Hepatocyte (in vitro differentiated cells): ENCODE measurements at regions not wholly inside any gene's neighbourhood (a gene's known extent, or its start where the extent isn't known, plus 50 kb on each side); places are given as distances from the start of the nearest gene placed in this dataset.

Experiments
- EZH2phosphoT487 ChIP-seq: fragments of 200-600 bp; sonication (generic); IDR thresholded peaks from one replicate; pipeline ENCODE4 v1.6.1; 2018; ENCODE audit warnings: antibody characterized with exemption, mild to moderate bottlenecking, low read depth, moderate library complexity; ENCODE audit not compliant: unreplicated experiment, severe bottlenecking
- TF ChIP-seq, protein P1 (sequence below): fragments of 200-600 bp; sonication (generic); IDR thresholded peaks from 2 replicates; pipeline ENCODE4 v1.5.1; 2016; ENCODE audit warnings: antibody characterized with exemption, mild to moderate bottlenecking; ENCODE audit not compliant: poor library complexity

DNA sequence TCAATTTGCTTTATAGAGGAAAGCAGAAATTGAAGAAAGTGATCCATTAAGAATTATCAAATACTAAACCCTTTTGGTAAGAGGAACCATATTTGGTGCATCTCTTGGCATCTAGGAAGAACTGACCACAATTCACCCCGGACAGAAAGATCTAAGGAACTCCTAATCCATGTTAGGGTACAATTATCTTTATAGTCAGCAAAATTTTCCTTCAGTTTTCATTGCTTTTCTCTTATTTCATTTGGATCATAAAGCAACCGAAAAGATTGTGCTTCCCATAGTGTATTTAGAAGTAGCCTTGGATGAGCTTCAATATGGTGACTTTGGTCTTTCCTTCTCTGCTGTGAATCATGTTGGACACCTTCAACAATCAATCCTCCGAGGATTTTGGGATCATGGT, 50.1 kb upstream of the IGFBP5 start:
- TF ChIP-seq, protein P1, sequence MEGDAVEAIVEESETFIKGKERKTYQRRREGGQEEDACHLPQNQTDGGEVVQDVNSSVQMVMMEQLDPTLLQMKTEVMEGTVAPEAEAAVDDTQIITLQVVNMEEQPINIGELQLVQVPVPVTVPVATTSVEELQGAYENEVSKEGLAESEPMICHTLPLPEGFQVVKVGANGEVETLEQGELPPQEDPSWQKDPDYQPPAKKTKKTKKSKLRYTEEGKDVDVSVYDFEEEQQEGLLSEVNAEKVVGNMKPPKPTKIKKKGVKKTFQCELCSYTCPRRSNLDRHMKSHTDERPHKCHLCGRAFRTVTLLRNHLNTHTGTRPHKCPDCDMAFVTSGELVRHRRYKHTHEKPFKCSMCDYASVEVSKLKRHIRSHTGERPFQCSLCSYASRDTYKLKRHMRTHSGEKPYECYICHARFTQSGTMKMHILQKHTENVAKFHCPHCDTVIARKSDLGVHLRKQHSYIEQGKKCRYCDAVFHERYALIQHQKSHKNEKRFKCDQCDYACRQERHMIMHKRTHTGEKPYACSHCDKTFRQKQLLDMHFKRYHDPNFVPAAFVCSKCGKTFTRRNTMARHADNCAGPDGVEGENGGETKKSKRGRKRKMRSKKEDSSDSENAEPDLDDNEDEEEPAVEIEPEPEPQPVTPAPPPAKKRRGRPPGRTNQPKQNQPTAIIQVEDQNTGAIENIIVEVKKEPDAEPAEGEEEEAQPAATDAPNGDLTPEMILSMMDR = no peak
- no peak for TF ChIP-seq EZH2phosphoT487
